ENCODE measurements at regions not wholly inside any gene's neighbourhood (a gene's known extent, or its start where the extent isn't known, plus 50 kb on each side); places are given as distances from the start of the nearest gene placed in this dataset.

- DNase-seq (ENCODE audit: low read depth, low spot score), result no peak
- no peaks in the 10 kb centered on the region for H3K4me1 ChIP-seq (ENCODE audit: insufficient read depth, insufficient read length)
- TF ChIP-seq YY1 (IDR thresholded peaks at IDR 0.05; ENCODE audit: insufficient read depth, insufficient read length) (no peak), ZNF274 (IDR thresholded peaks at IDR 0.05; ENCODE audit: low read depth, low read length) (no peak), SUZ12 (IDR thresholded peaks at IDR 0.05; ENCODE audit: extremely low read depth, insufficient read depth, insufficient read length) (no peak)
Observed at GRCh38 chr11:22567759-22568158, 57.9 kb downstream of the FANCF start.

GRCh38 chr11:22566293-22566692, 59.3 kb downstream of the FANCF start:
- H3K9ac ChIP-seq (ENCODE audit: insufficient read length, low read depth), result no peak overlapping the region
- no peaks in the 10 kb centered on the region for H3K9me3 ChIP-seq (ENCODE audit: insufficient read depth, low read length)
- no peaks in the 10 kb centered on the region for H3K4me1 ChIP-seq (ENCODE audit: insufficient read depth, insufficient read length)
- no peaks in the 10 kb centered on the region for H3K36me3 ChIP-seq (ENCODE audit: insufficient read depth, insufficient read length, low read length)
- DNase-seq (ENCODE audit: low read depth, low spot score), result no peak
- no peaks in the 10 kb centered on the region for H3K27me3 ChIP-seq (ENCODE audit: insufficient read depth, insufficient read length)
- TF ChIP-seq SUZ12 (IDR thresholded peaks at IDR 0.05; ENCODE audit: extremely low read depth, insufficient read depth, insufficient read length) (no peak), ZNF274 (IDR thresholded peaks at IDR 0.05; ENCODE audit: low read depth, low read length) (no peak), YY1 (IDR thresholded peaks at IDR 0.05; ENCODE audit: insufficient read depth, insufficient read length) (no peak)
- no peak overlapping the region for H3K4me3 ChIP-seq (ENCODE audit: insufficient read length, low read depth)

More at GRCh38 chr11:22567759-22568158, 57.9 kb downstream of the FANCF start:
- Histone ChIP-seq H3K36me3 (ENCODE audit: insufficient read depth, insufficient read length, low read length) (no peaks in the 10 kb centered on the region), H3K27me3 (ENCODE audit: insufficient read depth, insufficient read length) (no peaks in the 10 kb centered on the region), H3K4me3 (ENCODE audit: insufficient read length, low read depth) (no peak overlapping the region), H3K9ac (ENCODE audit: insufficient read length, low read depth) (no peak overlapping the region), H3K9me3 (ENCODE audit: insufficient read depth, low read length) (no peaks in the 10 kb centered on the region)

- DNase-seq (ENCODE audit: low read depth, low spot score), result no peak
- no peak overlapping the region for H3K9ac ChIP-seq (ENCODE audit: insufficient read length, low read depth)
- TF ChIP-seq SUZ12 (IDR thresholded peaks at IDR 0.05; ENCODE audit: extremely low read depth, insufficient read depth, insufficient read length) (no peak), ZNF274 (IDR thresholded peaks at IDR 0.05; ENCODE audit: low read depth, low read length) (no peak), YY1 (IDR thresholded peaks at IDR 0.05; ENCODE audit: insufficient read depth, insufficient read length) (no peak)
- H3K9me3 ChIP-seq (ENCODE audit: insufficient read depth, low read length), result no peaks in the 10 kb centered on the region
- no peaks in the 10 kb centered on the region for H3K27me3 ChIP-seq (ENCODE audit: insufficient read depth, insufficient read length)
- no peak overlapping the region for H3K4me3 ChIP-seq (ENCODE audit: insufficient read length, low read depth)
- H3K4me1 ChIP-seq (ENCODE audit: insufficient read depth, insufficient read length), result no peaks in the 10 kb centered on the region
- no peaks in the 10 kb centered on the region for H3K36me3 ChIP-seq (ENCODE audit: insufficient read depth, insufficient read length, low read length)
Observed at GRCh38 chr11:22561283-22561682, 64.3 kb downstream of the FANCF start.

- no peak for DNase-seq (ENCODE audit: low read depth, low spot score)
- Histone ChIP-seq H3K4me3 (ENCODE audit: insufficient read length, low read depth) (no peak overlapping the region), H3K9ac (ENCODE audit: insufficient read length, low read depth) (no peak overlapping the region), H3K27me3 (ENCODE audit: insufficient read depth, insufficient read length) (no peaks in the 10 kb centered on the region), H3K36me3 (ENCODE audit: insufficient read depth, insufficient read length, low read length) (no peaks in the 10 kb centered on the region), H3K9me3 (ENCODE audit: insufficient read depth, low read length) (no peaks in the 10 kb centered on the region), H3K4me1 (ENCODE audit: insufficient read depth, insufficient read length) (no peaks in the 10 kb centered on the region)
- TF ChIP-seq ZNF274 (IDR thresholded peaks at IDR 0.05; ENCODE audit: low read depth, low read length) (no peak), SUZ12 (IDR thresholded peaks at IDR 0.05; ENCODE audit: extremely low read depth, insufficient read depth, insufficient read length) (no peak), YY1 (IDR thresholded peaks at IDR 0.05; ENCODE audit: insufficient read depth, insufficient read length) (no peak)
Observed at GRCh38 chr11:22559416-22559815, 66.2 kb downstream of the FANCF start.

- H3K36me3 ChIP-seq (ENCODE audit: insufficient read depth, insufficient read length, low read length), result no peaks in the 10 kb centered on the region
- H3K27me3 ChIP-seq (ENCODE audit: insufficient read depth, insufficient read length), result no peaks in the 10 kb centered on the region
- DNase-seq (ENCODE audit: low read depth, low spot score), result no peak
- H3K9me3 ChIP-seq (ENCODE audit: insufficient read depth, low read length), result no peaks in the 10 kb centered on the region
- H3K4me3 ChIP-seq (ENCODE audit: insufficient read length, low read depth), result no peak overlapping the region
- no peaks in the 10 kb centered on the region for H3K4me1 ChIP-seq (ENCODE audit: insufficient read depth, insufficient read length)
- H3K9ac ChIP-seq (ENCODE audit: insufficient read length, low read depth), result no peak overlapping the region
- TF ChIP-seq SUZ12 (IDR thresholded peaks at IDR 0.05; ENCODE audit: extremely low read depth, insufficient read depth, insufficient read length), result no peak
- TF ChIP-seq ZNF274 (IDR thresholded peaks at IDR 0.05; ENCODE audit: low read depth, low read length), result no peak
- TF ChIP-seq YY1 (IDR thresholded peaks at IDR 0.05; ENCODE audit: insufficient read depth, insufficient read length), result no peak
Observed at GRCh38 chr11:22558664-22559063, 67.0 kb downstream of the FANCF start.

GRCh38 chr11:22556381-22556780, 69.2 kb downstream of the FANCF start:
- Histone ChIP-seq H3K4me3 (ENCODE audit: insufficient read length, low read depth) (no peak overlapping the region), H3K9ac (ENCODE audit: insufficient read length, low read depth) (no peak overlapping the region), H3K27me3 (ENCODE audit: insufficient read depth, insufficient read length) (no peaks in the 10 kb centered on the region), H3K9me3 (ENCODE audit: insufficient read depth, low read length) (no peaks in the 10 kb centered on the region), H3K4me1 (ENCODE audit: insufficient read depth, insufficient read length) (no peaks in the 10 kb centered on the region), H3K36me3 (ENCODE audit: insufficient read depth, insufficient read length, low read length) (no peaks in the 10 kb centered on the region)
- no peak for TF ChIP-seq YY1 (IDR thresholded peaks at IDR 0.05; ENCODE audit: insufficient read depth, insufficient read length)
- no peak for TF ChIP-seq SUZ12 (IDR thresholded peaks at IDR 0.05; ENCODE audit: extremely low read depth, insufficient read depth, insufficient read length)
- TF ChIP-seq ZNF274 (IDR thresholded peaks at IDR 0.05; ENCODE audit: low read depth, low read length), result no peak
- no peak for DNase-seq (ENCODE audit: low read depth, low spot score)

- Histone ChIP-seq H3K4me1 (ENCODE audit: insufficient read depth, insufficient read length) (no peaks in the 10 kb centered on the region), H3K27me3 (ENCODE audit: insufficient read depth, insufficient read length) (no peaks in the 10 kb centered on the region), H3K36me3 (ENCODE audit: insufficient read depth, insufficient read length, low read length) (no peaks in the 10 kb centered on the region), H3K9ac (ENCODE audit: insufficient read length, low read depth) (no peak overlapping the region), H3K4me3 (ENCODE audit: insufficient read length, low read depth) (no peak overlapping the region), H3K9me3 (ENCODE audit: insufficient read depth, low read length) (no peaks in the 10 kb centered on the region)
- DNase-seq (ENCODE audit: low read depth, low spot score), result no peak
- no peak for TF ChIP-seq YY1 (IDR thresholded peaks at IDR 0.05; ENCODE audit: insufficient read depth, insufficient read length)
- no peak for TF ChIP-seq ZNF274 (IDR thresholded peaks at IDR 0.05; ENCODE audit: low read depth, low read length)
- TF ChIP-seq SUZ12 (IDR thresholded peaks at IDR 0.05; ENCODE audit: extremely low read depth, insufficient read depth, insufficient read length), result no peak
Observed at GRCh38 chr11:22555881-22556280, 69.7 kb downstream of the FANCF start.
